ENCODE measurements at regions not wholly inside any gene's neighbourhood (a gene's known extent, or its start where the extent isn't known, plus 50 kb on each side); places are given as distances from the start of the nearest gene placed in this dataset.

DNA sequence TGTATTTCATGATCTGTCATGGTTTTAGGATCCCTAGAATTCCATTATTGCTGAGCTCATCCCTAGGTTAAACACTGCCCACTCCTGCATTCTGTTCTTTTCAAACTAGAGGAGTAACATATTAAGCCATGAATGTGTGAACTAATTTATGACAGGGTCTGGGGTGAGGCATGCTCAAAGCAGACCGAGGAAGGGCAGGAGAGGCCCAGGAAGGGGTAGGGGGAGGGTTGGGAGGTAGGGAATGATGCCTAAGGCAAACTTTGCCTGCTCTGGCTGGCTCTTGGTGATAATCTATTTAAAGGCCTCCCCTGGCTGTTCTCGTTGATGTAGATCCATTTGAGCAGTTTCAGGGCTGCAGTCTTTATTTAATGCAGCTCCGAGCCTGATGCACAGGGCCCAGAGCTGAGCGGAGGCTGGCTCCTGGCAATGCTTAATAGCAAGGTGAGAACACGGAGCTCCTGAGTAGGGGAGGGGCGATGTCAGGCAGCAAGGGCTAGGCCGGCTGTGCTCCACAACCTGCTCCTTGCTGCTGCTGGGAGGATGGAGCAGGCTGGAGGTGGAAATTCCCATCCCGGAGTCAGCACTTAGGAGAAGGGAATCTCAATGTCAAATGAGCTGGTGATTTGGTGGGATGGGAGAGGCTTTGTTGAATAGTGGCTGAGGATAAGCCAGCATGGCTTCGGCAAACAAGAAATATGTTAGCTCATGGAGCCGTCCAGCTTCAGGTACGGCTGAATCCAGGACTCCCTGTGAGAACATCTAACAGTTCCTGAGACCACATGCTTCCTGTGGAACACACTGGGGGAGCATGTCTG is 73.2 kb upstream of the UNC5A start:
- no peaks in the 10 kb centered on the region for H3K9me3 Mint-ChIP-seq
- peaks cover 48% of the 10 kb centered on the region for H3K27me3 Mint-ChIP-seq (ENCODE audit: low read depth)
- H3K27ac Mint-ChIP-seq = no peak overlapping the region
- DNase-seq = no peak
- H3K4me1 Mint-ChIP-seq (ENCODE audit: low read depth) = peaks cover 3% of the 10 kb centered on the region
- intact Hi-C loops (cut with micrococcal nuclease) = no loop called here
- H3K36me3 Mint-ChIP-seq (ENCODE audit: low read depth) = no peaks in the 10 kb centered on the region
- no peak overlapping the region for H3K4me3 Mint-ChIP-seq
- CTCF ChIA-PET = interaction anchor here (0.6 to 1.1 kb wide), 2 partner anchors 79 to 404 kb away, joined by 3 read pairs; no protein-coding TSS in a partner anchor

GRCh38 chr5:176737746-176738636 is 72.4 kb upstream of the UNC5A start:
- Mint-ChIP-seq H3K9me3 (no peaks in the 10 kb centered on the region), H3K4me1 (ENCODE audit: low read depth) (peaks cover 8% of the 10 kb centered on the region), H3K27ac (no peak overlapping the region), H3K36me3 (ENCODE audit: low read depth) (no peaks in the 10 kb centered on the region), H3K27me3 (ENCODE audit: low read depth) (peaks cover 48% of the 10 kb centered on the region), H3K4me3 (no peak overlapping the region)
- CTCF ChIA-PET = interaction anchor here (0.6 to 1.9 kb wide), 4 partner anchors 77 to 405 kb away, joined by 3 to 6 read pairs (median 4); no protein-coding TSS in a partner anchor
- DNase-seq = no peak
- intact Hi-C loops (cut with micrococcal nuclease) = no loop called here

DNA sequence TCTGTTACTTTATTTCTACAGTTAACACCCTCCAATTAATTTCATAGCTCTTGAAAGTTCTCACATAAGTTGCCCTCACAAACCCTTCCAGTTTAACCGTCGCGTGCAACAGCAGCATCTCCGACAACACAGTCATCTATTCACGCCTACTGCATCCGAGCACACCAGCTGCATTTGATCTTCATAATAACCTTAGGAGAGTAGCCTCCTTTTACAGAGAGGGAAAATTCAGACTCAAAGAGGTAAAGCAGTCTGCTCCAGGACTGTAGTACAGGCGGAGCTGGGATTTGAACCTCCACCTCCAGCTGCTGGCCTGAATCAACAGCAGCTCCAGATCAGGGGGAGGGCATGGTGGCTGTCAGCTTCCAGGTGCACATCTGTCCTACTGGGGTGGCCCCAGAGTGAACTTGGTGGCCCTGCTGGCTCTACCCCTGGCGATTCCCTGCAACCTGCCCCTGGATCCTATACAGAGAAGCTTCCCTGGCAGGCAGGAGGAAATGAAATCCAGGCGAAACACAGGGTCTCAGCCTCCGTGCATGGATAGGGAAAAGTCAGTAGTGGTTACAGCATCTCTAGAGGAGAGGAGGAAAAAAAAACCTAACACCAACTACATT is 71.6 kb upstream of the UNC5A start:
- CTCF ChIA-PET = interaction anchor here (0.6 to 1.9 kb wide), 4 partner anchors 78 to 315 kb away, joined by 3 to 6 read pairs (median 4); no protein-coding TSS in a partner anchor
- DNase-seq = no peak
- H3K9me3 Mint-ChIP-seq = no peaks in the 10 kb centered on the region
- intact Hi-C loops (cut with micrococcal nuclease) = no loop called here
- H3K27ac Mint-ChIP-seq = no peak overlapping the region
- H3K27me3 Mint-ChIP-seq (ENCODE audit: low read depth) = peaks cover 50% of the 10 kb centered on the region
- no peak overlapping the region for H3K4me3 Mint-ChIP-seq
- no peaks in the 10 kb centered on the region for H3K36me3 Mint-ChIP-seq (ENCODE audit: low read depth)
- H3K4me1 Mint-ChIP-seq (ENCODE audit: low read depth) = peaks cover 11% of the 10 kb centered on the region

DNA sequence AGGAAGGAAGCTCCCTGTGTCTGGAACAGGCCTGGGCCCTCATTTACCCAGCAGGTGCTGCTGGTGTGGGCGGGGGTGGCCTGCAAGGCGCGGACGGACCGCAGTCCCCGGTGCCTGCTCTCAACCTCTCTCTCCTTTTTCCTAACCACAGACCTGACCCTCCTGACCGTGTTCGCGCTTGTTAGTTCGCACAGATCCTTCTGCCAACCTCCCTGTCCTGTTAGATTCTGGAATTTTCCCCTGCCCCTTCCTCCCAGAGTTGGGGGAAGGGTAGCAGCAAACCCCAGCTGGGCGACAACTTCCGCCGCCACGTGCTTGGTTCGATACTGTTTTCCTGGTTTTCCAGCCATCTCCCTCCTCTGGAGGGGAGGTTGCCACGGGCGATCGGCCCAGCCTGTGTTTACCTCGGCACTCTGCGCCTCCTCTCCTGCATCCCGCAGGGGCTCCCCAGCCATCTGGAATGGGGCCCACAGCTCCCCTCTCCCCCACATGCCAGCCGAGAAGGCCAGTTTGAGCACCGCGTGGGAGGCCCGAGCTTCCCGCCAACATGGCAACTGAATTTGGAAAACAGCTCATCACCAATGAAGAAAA is 70.8 kb upstream of the UNC5A start:
- intact Hi-C loops (cut with micrococcal nuclease) = no loop called here

DNA sequence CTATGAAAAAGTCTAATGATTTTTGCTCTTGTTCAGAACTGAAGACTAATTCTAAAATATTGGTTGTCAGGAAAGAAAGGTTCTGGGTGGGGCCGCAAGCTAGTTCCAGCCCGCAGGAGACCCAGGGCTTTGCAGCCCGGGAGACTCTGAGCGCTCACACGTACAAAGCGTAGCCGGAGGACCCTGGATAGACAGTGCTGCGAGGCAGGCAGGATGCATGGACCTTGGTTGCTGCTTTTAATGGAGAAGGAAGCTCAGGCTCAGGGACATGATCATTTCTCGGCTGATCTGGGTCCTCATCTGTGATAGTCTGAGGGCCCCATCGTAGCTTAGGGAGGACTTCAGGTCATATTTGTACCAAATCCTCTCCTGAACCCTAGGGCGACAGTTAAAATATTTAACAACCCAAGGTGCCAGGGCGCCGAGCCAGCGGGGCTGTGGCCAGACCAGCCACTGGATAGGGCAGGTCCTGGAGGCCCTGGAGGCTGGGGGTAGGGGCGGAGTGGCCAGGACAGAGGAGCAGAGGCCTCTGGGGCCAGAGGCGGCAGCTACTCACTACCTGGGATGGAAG is 70.1 kb upstream of the UNC5A start:
- H3K4me3 Mint-ChIP-seq = no peak overlapping the region
- peaks cover 25% of the 10 kb centered on the region for H3K4me1 Mint-ChIP-seq (ENCODE audit: low read depth)
- H3K36me3 Mint-ChIP-seq (ENCODE audit: low read depth) = no peaks in the 10 kb centered on the region
- H3K9me3 Mint-ChIP-seq = no peaks in the 10 kb centered on the region
- DNase-seq = no peak
- peaks cover 65% of the 10 kb centered on the region for H3K27me3 Mint-ChIP-seq (ENCODE audit: low read depth)
- CTCF ChIA-PET = interaction anchor here (1.5 to 1.9 kb wide), 2 partner anchors 80 to 83 kb away, joined by 4 to 6 read pairs; no protein-coding TSS in a partner anchor
- H3K27ac Mint-ChIP-seq = no peak overlapping the region
- intact Hi-C loops (cut with micrococcal nuclease) = no loop called here

More for the DNA sequence above, 70.8 kb upstream of the UNC5A start:
- Mint-ChIP-seq H3K27me3 (ENCODE audit: low read depth) (peaks cover 58% of the 10 kb centered on the region), H3K4me3 (no peak overlapping the region), H3K9me3 (no peaks in the 10 kb centered on the region), H3K27ac (no peak overlapping the region), H3K36me3 (ENCODE audit: low read depth) (no peaks in the 10 kb centered on the region), H3K4me1 (ENCODE audit: low read depth) (peaks cover 19% of the 10 kb centered on the region)
- CTCF ChIA-PET = interaction anchor here (1.5 to 1.9 kb wide), 2 partner anchors 79 to 82 kb away, joined by 4 to 6 read pairs; no protein-coding TSS in a partner anchor
- DNase-seq = no peak

DNA sequence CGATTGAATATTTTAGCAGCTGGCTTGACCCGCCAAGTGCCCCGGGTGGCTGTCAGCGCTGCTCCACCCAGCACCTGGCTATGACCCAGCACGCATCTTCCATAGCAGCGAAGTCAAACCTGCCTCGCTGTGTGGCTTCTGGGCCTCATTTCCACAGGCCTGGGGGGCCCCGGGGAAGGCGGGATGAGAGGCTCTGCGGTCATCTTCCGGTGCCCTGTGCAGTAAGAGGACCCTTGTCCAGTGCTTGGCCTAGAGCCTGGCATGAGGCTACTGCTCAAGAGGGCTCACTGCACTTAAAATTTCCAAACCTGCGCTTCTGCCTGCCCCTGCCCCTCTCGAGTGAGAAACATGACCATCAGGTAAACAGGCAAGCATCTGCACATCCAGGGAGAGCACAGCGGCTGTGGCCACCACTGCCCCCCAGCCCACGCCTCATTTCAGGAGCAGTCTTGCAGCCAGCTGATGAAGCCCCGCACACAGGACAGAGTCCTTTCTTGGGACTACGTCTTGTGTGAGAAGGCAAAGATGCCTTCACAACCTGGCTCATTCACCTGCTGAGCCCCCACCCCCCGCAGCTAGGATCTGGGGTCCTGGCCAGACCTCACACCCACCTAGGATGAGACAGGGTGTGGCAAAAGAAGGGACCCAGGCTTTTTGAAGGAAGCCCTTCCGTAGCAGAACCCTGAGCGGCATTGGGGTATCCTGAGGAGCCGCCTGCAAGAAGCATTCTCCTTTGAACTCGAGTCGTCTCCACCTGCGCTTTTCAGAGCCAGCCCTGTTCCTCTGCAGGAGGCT is 69.5 kb upstream of the UNC5A start:
- H3K9me3 Mint-ChIP-seq = no peaks in the 10 kb centered on the region
- H3K4me3 Mint-ChIP-seq = no peak overlapping the region
- CTCF ChIA-PET = no interaction called here
- H3K4me1 Mint-ChIP-seq (ENCODE audit: low read depth) = peaks cover 31% of the 10 kb centered on the region
- no peak for DNase-seq
- intact Hi-C loops (cut with micrococcal nuclease) = no loop called here
- peaks cover 71% of the 10 kb centered on the region for H3K27me3 Mint-ChIP-seq (ENCODE audit: low read depth)
- H3K36me3 Mint-ChIP-seq (ENCODE audit: low read depth) = no peaks in the 10 kb centered on the region
- H3K27ac Mint-ChIP-seq = no peak overlapping the region

GRCh38 chr5:176741561-176742211 is 68.7 kb upstream of the UNC5A start:
- H3K4me3 Mint-ChIP-seq = no peak overlapping the region
- H3K27me3 Mint-ChIP-seq (ENCODE audit: low read depth) = peaks cover 73% of the 10 kb centered on the region
- DNase-seq = no peak
- CTCF ChIA-PET = interaction anchor here (1.6 kb wide), 1 partner anchor 81 kb away, joined by 5 read pairs; no protein-coding TSS in a partner anchor
- peaks cover 37% of the 10 kb centered on the region for H3K4me1 Mint-ChIP-seq (ENCODE audit: low read depth)
- H3K9me3 Mint-ChIP-seq = no peaks in the 10 kb centered on the region
- H3K36me3 Mint-ChIP-seq (ENCODE audit: low read depth) = no peaks in the 10 kb centered on the region
- intact Hi-C loops (cut with micrococcal nuclease) = no loop called here
- no peak overlapping the region for H3K27ac Mint-ChIP-seq

GRCh38 chr5:176742246-176743105 is 67.9 kb upstream of the UNC5A start:
- CTCF ChIA-PET = interaction anchor here (1.6 kb wide), 1 partner anchor 81 kb away, joined by 5 read pairs; no protein-coding TSS in a partner anchor
- no peaks in the 10 kb centered on the region for H3K36me3 Mint-ChIP-seq (ENCODE audit: low read depth)
- DNase-seq = no peak
- no peak overlapping the region for H3K4me3 Mint-ChIP-seq
- peaks cover 37% of the 10 kb centered on the region for H3K4me1 Mint-ChIP-seq (ENCODE audit: low read depth)
- no peaks in the 10 kb centered on the region for H3K9me3 Mint-ChIP-seq
- H3K27ac Mint-ChIP-seq = no peak overlapping the region
- H3K27me3 Mint-ChIP-seq (ENCODE audit: low read depth) = peaks cover 74% of the 10 kb centered on the region
- intact Hi-C loops (cut with micrococcal nuclease) = no loop called here

DNA sequence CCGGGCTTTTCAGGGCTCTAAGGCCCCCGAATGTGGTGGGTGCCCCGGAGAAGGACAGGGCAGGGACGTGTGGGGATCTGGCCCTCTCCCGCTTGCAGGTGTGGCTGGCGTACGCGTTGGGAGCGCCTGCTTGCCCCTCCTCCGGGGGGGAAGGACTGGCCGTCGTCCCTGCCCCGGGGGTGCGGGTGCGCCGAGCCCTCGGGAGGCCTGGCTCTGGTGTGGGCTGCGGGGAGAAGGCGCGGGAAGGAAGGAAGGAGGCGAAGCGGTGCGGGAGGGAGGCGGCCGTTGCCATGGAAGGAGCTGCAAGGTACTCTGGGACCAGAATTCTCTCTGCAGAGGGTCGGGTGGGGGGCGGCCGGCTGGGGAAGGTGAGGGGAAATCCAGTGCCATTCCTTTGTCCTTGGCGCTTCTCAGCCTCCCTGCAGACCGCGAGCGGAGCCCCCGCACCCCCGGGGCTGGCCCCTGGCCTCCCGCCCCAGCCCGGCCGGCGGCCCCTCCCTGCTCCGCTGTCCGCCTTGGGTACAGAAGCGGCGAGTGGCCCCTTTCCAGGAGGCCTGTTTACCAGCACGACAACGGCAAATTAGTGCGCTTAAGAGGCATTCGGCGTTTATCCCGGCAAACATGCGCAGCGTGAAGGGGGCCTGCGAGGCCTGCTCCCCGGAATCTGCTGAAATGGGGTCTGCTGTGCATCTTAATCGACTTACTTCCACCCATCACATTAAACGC is 67.1 kb upstream of the UNC5A start:
- DNase-seq = no peak
- H3K36me3 Mint-ChIP-seq (ENCODE audit: low read depth) = no peaks in the 10 kb centered on the region
- CTCF ChIA-PET = interaction anchor here (1.6 kb wide), 1 partner anchor 82 kb away, joined by 5 read pairs; no protein-coding TSS in a partner anchor
- no peaks in the 10 kb centered on the region for H3K9me3 Mint-ChIP-seq
- intact Hi-C loops (cut with micrococcal nuclease) = no loop called here
- H3K4me3 Mint-ChIP-seq = no peak overlapping the region
- H3K27me3 Mint-ChIP-seq (ENCODE audit: low read depth) = peaks cover 79% of the 10 kb centered on the region
- no peak overlapping the region for H3K27ac Mint-ChIP-seq
- H3K4me1 Mint-ChIP-seq (ENCODE audit: low read depth) = peaks cover 37% of the 10 kb centered on the region

All from activated naive CD4-positive, alpha-beta T cell treated with anti-CD3 and anti-CD28 coated beads for 36 hours (primary cell).